Choroid plexus epithelial cell (primary cell): ENCODE measurements at regions not wholly inside any gene's neighbourhood (a gene's known extent, or its start where the extent isn't known, plus 50 kb on each side); places are given as distances from the start of the nearest gene placed in this dataset.

Source experiments
- DNase-seq: peaks from one replicate; pipeline ENCODE4 v3.0.0-alpha.2; 2010; ENCODE audit warnings: low read depth
- H3K4me3 ChIP-seq: 2 replicates; pipeline ENCODE4 v1.5.1; 2011; ENCODE audit warnings: low read depth, mild to moderate bottlenecking, control low read depth, low read length, moderate library complexity
- CTCF ChIP-seq: conservative IDR thresholded peaks from 2 replicates; pipeline ENCODE4 v1.5.1; 2011; ENCODE audit warnings: low read depth, mild to moderate bottlenecking, control low read depth, inconsistent platforms, low read length, moderate library complexity

- peak; percentile 28 for DNase-seq
- no peak for TF ChIP-seq CTCF
- no peak overlapping the region for H3K4me3 ChIP-seq
These were observed 469.8 kb downstream of the FOXG1 start for GRCh38 chr14:29236401-29236800.

GRCh38 chr14:29236848-29237247, 470.3 kb downstream of the FOXG1 start:
- no peak overlapping the region for H3K4me3 ChIP-seq
- peak; percentile 77 for DNase-seq

GRCh38 chr14:29240066-29240465, 473.5 kb downstream of the FOXG1 start:
- H3K4me3 ChIP-seq: no peak overlapping the region
- peak; percentile 71 for DNase-seq
- no peak for TF ChIP-seq CTCF

More at GRCh38 chr14:29236848-29237247, 470.3 kb downstream of the FOXG1 start:
- TF ChIP-seq CTCF: no peak

- H3K4me3 ChIP-seq: no peak overlapping the region
- TF ChIP-seq CTCF: no peak
- peak; percentile 78 for DNase-seq
These were observed 476.5 kb downstream of the FOXG1 start for GRCh38 chr14:29242755-29243754.

- no peak overlapping the region for H3K4me3 ChIP-seq
- TF ChIP-seq CTCF: no peak
- DNase-seq: no peak
These were observed 489.1 kb downstream of the FOXG1 start for GRCh38 chr14:29255692-29256091.

GRCh38 chr14:29262979-29263378, 496.4 kb downstream of the FOXG1 start:
- no peak for TF ChIP-seq CTCF
- peak; percentile 33 for DNase-seq
- no peak overlapping the region for H3K4me3 ChIP-seq
